IPS-15b (cell line): ENCODE measurements at regions not wholly inside any gene's neighbourhood (a gene's known extent, or its start where the extent isn't known, plus 50 kb on each side); places are given as distances from the start of the nearest gene placed in this dataset.

Experiments used
- H3K27me3 ChIP-seq: one replicate; pipeline ENCODE4 v1.6.1; 2013; ENCODE audit warnings: low read length; ENCODE audit not compliant: control insufficient read depth, insufficient read depth
- H3K36me3 ChIP-seq: one replicate; pipeline ENCODE4 v1.6.1; 2013; ENCODE audit warnings: low read length; ENCODE audit not compliant: control insufficient read depth, insufficient read depth
- H3K4me1 ChIP-seq: one replicate; pipeline ENCODE4 v1.6.1; 2013; ENCODE audit warnings: mild to moderate bottlenecking, low read length; ENCODE audit not compliant: control insufficient read depth, insufficient read depth
- H3K4me3 ChIP-seq: one replicate; pipeline ENCODE4 v1.5.1; 2013; ENCODE audit warnings: low read depth, low read length
- H3K9ac ChIP-seq: one replicate; pipeline ENCODE4 v1.6.1; 2013; ENCODE audit warnings: low read depth, mild to moderate bottlenecking, low read length
- H3K9me3 ChIP-seq: one replicate; pipeline ENCODE4 v1.6.1; 2013; ENCODE audit warnings: mild to moderate bottlenecking, low read length; ENCODE audit not compliant: control insufficient read depth, insufficient read depth

DNA sequence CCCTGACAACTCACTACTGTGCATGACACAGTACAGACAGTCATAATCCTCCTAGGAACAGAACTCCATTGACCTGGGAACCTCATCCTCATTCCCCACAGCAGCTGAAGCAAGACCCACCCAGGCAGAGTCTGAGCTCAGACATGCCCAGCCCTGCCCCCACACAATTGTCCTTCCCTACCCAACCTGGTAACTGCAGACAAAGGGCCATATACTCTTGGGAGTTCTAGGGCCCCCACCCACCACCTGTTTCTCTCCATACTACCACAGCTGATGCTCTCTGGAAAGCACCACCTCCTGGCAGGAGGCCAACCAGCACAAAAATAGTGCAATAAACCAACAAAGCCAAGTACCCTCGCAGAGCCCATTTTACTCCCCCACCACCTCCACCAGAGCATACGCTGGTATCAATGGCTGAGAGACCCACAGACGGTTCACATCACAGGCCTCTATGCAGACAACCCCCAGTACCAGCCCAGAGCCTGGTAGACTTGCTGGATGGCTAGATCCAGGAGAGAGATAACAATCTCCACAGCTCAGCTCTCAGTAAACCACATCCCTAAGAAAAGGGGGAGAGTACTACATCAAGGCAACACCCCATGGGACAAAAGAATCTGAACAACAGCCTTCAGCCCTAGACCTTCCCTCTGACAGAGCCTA, 159.7 kb upstream of the CXADR start:
- H3K4me3 ChIP-seq: no peak overlapping the region
- H3K4me1 ChIP-seq: no peaks in the 10 kb centered on the region
- no peak overlapping the region for H3K9ac ChIP-seq

DNA sequence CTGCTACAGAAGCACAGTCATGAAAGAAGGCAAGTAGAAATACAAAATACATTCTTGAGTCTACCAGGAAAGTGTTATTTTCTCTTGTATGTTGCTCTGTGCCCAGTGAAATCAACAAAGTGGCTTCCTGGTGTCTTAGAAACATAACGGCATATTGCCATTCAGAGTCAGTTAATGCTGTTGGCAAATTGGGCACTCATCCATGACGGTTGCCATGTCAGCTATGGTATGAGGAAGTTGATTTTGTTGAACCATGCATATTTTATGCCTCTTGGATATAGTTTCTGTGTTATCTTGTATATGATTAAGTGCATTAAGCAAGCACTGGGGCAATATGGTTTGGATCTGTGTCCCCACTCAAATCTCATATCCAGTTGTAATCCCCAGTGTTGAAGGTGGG, 153.1 kb upstream of the CXADR start:
- H3K36me3 ChIP-seq: no peaks in the 10 kb centered on the region
- no peaks in the 10 kb centered on the region for H3K27me3 ChIP-seq
- H3K4me3 ChIP-seq: no peak overlapping the region
- H3K9ac ChIP-seq: no peak overlapping the region
- H3K4me1 ChIP-seq: no peaks in the 10 kb centered on the region
- H3K9me3 ChIP-seq: no peaks in the 10 kb centered on the region

More for the DNA sequence above, 159.7 kb upstream of the CXADR start:
- no peaks in the 10 kb centered on the region for H3K27me3 ChIP-seq
- no peaks in the 10 kb centered on the region for H3K36me3 ChIP-seq
- no peaks in the 10 kb centered on the region for H3K9me3 ChIP-seq

DNA sequence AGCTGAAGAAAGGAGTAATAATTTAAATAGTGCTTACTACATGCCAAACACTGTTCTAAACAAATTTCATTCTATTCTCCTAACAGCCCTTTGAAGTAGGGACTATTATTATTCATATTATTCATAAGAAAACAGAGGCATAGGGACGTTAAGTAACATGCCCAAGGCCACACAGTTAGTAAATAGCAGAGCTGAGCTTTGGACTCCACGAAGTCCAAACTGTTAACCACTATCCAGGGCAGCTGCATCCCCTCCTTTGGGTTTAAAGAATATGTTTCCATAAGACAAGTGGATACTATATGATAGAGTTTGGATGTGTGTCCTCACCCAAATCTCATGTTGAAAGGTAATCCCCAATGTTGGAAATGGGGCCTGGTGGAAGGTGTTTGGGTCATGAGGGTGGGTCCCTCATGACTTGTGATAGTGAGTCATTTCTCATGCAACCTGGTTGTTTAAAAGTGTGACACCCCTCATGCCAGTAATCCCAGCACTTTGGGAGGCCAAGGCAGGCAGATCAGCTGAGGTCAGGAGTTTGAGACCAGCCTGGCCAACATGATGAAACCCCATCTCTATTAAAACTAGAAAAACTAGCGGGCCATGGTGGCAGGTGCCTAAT, 144.0 kb upstream of the CXADR start:
- no peaks in the 10 kb centered on the region for H3K9me3 ChIP-seq
- no peak overlapping the region for H3K9ac ChIP-seq
- peaks cover 10% of the 10 kb centered on the region for H3K4me1 ChIP-seq
- no peaks in the 10 kb centered on the region for H3K27me3 ChIP-seq
- no peaks in the 10 kb centered on the region for H3K36me3 ChIP-seq
- H3K4me3 ChIP-seq: no peak overlapping the region

DNA sequence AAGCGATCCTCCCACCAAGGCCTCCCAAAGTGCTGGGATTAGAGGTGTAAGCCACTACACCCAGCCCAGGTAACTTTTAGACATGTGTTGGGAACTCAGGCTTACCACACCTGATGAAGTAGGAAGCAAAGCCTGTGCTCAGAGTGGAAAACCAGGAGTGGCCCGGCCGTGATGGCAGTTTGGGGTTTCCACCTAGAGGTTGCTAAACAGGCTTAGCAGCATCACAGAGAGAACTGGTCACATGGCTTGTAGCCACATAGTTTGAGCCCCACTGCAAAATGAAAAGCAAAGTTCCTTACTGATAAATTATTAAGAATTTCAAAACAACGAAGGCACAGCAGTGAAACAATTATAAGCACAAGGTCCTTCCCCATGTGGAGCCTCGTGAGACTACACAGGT, 142.6 kb upstream of the CXADR start:
- no peak overlapping the region for H3K9ac ChIP-seq
- H3K27me3 ChIP-seq: no peaks in the 10 kb centered on the region
- no peaks in the 10 kb centered on the region for H3K36me3 ChIP-seq
- no peaks in the 10 kb centered on the region for H3K9me3 ChIP-seq
- H3K4me3 ChIP-seq: no peak overlapping the region
- H3K4me1 ChIP-seq: peaks cover 10% of the 10 kb centered on the region

DNA sequence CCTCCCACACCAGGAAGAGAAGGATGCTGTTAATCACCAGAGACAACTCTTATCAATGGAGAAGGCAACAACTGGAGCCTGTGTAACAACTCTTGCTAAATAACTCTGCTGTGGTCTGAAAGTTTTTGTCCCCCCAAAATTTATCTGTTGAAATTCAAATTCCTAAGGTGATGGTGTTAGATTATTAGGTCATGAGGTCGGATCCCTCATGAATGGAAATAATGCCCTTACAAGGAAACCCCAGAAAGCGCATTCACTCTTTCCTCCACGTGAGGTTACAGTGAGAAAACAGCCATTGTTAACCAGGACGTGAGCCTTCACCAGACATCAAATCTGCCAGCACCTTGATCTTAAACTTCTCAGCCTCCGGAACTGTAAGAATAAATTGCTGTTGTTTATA, 141.9 kb upstream of the CXADR start:
- no peaks in the 10 kb centered on the region for H3K36me3 ChIP-seq
- no peaks in the 10 kb centered on the region for H3K27me3 ChIP-seq
- no peak overlapping the region for H3K4me3 ChIP-seq
- no peaks in the 10 kb centered on the region for H3K9me3 ChIP-seq
- peaks cover 10% of the 10 kb centered on the region for H3K4me1 ChIP-seq
- H3K9ac ChIP-seq: no peak overlapping the region

DNA sequence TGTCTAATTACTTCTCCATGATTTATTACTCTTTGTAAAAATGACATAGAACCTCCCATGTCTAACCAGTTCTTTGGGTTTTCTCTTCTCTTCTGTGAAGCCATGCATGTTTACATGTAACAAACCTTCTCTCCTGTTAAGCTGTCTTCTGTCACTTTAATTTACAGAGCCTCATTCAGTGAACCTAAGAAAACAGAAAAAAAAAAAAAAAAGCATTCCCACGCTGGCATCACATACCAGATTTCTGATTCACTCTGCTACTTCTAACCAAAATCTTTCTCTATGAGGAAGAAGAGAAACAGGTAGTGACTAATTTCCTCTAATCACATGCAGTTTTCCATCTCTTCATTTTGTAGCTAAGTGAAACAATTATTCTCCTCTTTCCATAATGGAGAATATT, 141.4 kb upstream of the CXADR start:
- Histone ChIP-seq H3K4me3 (no peak overlapping the region), H3K27me3 (no peaks in the 10 kb centered on the region), H3K9ac (no peak overlapping the region), H3K9me3 (no peaks in the 10 kb centered on the region), H3K4me1 (peaks cover 10% of the 10 kb centered on the region), H3K36me3 (no peaks in the 10 kb centered on the region)

DNA sequence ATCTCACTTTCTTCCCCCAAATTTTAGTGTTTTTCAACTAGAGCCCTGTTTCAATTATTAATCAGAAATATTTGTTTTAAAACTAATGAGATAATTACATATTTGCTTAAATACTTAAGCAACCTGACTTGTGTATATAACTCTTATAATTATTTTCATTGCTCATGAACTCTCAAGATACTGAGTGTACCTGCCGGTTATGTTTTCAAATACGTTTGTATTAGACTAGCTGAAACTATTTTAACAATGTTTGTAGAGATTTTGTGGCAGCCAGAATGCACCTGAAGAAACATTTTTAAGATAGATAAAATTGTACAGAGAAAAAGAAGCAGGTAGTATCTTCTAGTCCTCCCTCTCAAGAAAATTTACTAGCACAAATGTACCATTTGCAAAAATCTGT, 140.6 kb upstream of the CXADR start:
- Histone ChIP-seq H3K4me3 (no peak overlapping the region), H3K27me3 (no peaks in the 10 kb centered on the region), H3K36me3 (no peaks in the 10 kb centered on the region), H3K9me3 (no peaks in the 10 kb centered on the region), H3K9ac (no peak overlapping the region), H3K4me1 (peaks cover 10% of the 10 kb centered on the region)

DNA sequence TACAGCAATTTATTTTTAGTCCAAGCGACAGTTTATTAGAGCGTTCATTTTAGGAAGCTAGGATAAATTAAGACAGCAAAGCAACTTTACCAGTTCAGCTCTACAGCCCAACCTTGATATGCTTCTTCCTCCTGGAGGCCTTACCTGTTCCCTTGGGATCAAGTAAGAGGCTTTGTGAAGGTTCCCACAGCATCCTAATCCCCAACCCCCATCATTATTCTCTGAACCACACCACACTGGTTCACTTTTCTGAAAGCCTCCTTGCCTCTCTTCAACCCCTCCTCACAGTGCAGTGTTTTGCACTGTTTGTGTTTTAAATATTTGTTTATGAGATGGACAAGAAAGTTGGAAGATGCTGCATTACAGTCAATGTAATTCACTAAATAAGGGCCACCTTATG, 126.3 kb upstream of the CXADR start:
- H3K9me3 ChIP-seq: no peaks in the 10 kb centered on the region
- H3K27me3 ChIP-seq: no peaks in the 10 kb centered on the region
- peaks cover 3% of the 10 kb centered on the region for H3K4me1 ChIP-seq
- no peaks in the 10 kb centered on the region for H3K36me3 ChIP-seq
- H3K4me3 ChIP-seq: no peak overlapping the region
- no peak overlapping the region for H3K9ac ChIP-seq

DNA sequence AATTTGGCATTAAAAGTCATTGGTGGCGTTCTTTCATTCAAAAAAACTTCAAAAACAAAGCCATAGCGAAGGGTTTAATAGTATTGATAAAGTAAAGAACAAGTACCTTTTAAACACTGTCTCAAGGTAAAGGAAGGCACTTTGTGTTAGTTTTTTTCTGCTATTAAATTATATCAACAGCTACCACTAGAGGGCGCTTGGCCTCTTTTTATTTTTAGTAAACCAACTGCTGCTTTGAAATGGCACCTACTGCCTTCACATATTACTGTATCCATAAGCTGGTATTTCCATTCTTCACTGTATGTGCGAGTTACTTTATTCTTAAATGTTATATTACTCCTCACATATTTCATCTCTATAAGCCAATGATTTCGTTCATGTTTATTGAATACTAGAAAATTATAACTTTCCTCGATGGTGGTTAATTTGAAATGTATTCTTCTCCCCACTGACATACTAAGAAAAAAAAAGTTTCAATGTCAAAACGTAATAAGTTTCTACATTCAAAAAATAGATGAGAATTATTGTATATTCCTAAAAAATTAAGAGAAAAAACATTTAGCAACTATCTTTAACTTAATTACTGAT, 125.7 kb upstream of the CXADR start:
- H3K9ac ChIP-seq: no peak overlapping the region
- H3K27me3 ChIP-seq: no peaks in the 10 kb centered on the region
- no peaks in the 10 kb centered on the region for H3K9me3 ChIP-seq
- peaks cover 3% of the 10 kb centered on the region for H3K4me1 ChIP-seq
- H3K36me3 ChIP-seq: no peaks in the 10 kb centered on the region
- H3K4me3 ChIP-seq: no peak overlapping the region

DNA sequence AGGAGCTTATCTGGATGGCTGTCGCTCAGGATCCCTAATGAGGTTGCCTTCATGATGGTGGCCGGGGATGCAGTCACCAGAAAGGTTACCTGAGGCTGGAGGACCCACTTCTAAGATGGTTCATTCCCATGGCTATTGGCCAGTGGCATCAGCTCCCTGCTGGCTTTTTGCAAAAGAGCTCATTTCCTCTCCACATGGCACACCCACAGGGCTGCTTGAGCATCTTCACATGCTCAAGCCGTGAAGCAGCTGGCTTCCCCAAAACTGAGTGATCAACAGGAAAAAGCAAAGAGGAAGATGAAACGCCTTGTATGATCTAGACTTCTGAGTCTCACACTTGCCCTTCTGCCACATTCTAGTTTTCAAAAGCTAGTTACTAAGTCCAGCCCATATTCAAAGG, 124.6 kb upstream of the CXADR start:
- Histone ChIP-seq H3K27me3 (no peaks in the 10 kb centered on the region), H3K36me3 (no peaks in the 10 kb centered on the region), H3K4me3 (no peak overlapping the region), H3K9ac (no peak overlapping the region), H3K9me3 (no peaks in the 10 kb centered on the region), H3K4me1 (peaks cover 3% of the 10 kb centered on the region)

DNA sequence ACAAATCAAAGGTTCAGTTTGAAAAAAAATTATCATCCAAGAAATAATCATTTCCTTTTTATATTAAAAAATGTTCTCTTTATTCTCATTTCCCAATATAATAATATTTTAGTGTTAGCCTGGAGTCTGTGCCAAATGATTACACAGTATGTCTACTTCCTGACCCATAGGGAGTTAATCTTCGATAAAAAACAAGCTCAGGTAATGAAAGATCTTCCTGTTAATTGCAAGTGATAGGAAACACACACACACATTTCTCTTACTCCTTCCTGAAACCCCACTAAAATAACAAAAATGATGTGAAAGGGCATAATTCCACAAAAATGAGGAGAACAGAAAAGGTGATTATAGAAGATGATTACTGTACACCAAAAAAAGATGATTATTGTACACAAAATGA, 123.5 kb upstream of the CXADR start:
- Histone ChIP-seq H3K4me3 (no peak overlapping the region), H3K9ac (no peak overlapping the region), H3K9me3 (no peaks in the 10 kb centered on the region), H3K36me3 (no peaks in the 10 kb centered on the region), H3K4me1 (peaks cover 3% of the 10 kb centered on the region), H3K27me3 (no peaks in the 10 kb centered on the region)

DNA sequence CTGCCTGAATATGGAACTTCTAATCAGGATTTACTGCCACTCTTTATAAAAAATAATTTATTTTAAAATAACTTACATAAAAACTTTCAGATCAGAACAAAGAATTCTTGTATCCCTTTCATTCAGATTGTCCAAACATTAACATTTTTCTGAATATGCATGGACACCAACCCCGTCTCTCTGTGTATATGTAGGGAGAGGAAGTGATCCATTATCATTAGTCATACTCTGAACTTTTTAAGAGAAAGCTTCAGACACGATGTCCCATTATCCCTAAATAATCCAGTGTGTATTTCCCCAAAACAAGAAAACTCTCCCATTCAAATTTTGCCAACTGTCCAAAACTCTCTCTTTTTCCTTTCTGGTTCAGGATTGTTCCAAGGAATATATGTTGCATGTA, 122.3 kb upstream of the CXADR start:
- no peaks in the 10 kb centered on the region for H3K9me3 ChIP-seq
- no peak overlapping the region for H3K9ac ChIP-seq
- no peaks in the 10 kb centered on the region for H3K27me3 ChIP-seq
- H3K36me3 ChIP-seq: no peaks in the 10 kb centered on the region
- H3K4me3 ChIP-seq: no peak overlapping the region
- peaks cover 3% of the 10 kb centered on the region for H3K4me1 ChIP-seq
